SIG-M5 treated with dmso at 0.1 percent for 504 hours (cell line): ENCODE measurements at regions not wholly inside any gene's neighbourhood (a gene's known extent, or its start where the extent isn't known, plus 50 kb on each side); places are given as distances from the start of the nearest gene placed in this dataset.

Source experiments
- DNase-seq: peaks from one replicate; lab custom pipeline; 2025; ENCODE audit not compliant: unreplicated experiment; lab: John Stamatoyannopoulos, UW

- no peak for DNase-seq
Measured at GRCh38 chr2:12274591-12274990, 442.1 kb upstream of the TRIB2 start.

- DNase-seq, result no peak
Measured at GRCh38 chr2:12277241-12278034, 439.3 kb upstream of the TRIB2 start.

- DNase-seq, result no peak
Measured at GRCh38 chr2:12278217-12278750, 438.5 kb upstream of the TRIB2 start.

GRCh38 chr2:12282780-12283695 lies 433.7 kb upstream of the TRIB2 start:
- DNase-seq, result no peak

- no peak for DNase-seq
Measured at GRCh38 chr2:12284037-12284436, 432.7 kb upstream of the TRIB2 start.

- no peak for DNase-seq
Measured at GRCh38 chr2:12284487-12284886, 432.2 kb upstream of the TRIB2 start.

GRCh38 chr2:12286347-12286746 lies 430.4 kb upstream of the TRIB2 start:
- DNase-seq, result no peak

- no peak for DNase-seq
Measured at GRCh38 chr2:12287220-12287751, 429.4 kb upstream of the TRIB2 start.

GRCh38 chr2:12288048-12288447 lies 428.7 kb upstream of the TRIB2 start:
- no peak for DNase-seq

GRCh38 chr2:12289120-12289802 lies 427.5 kb upstream of the TRIB2 start:
- no peak for DNase-seq

GRCh38 chr2:12291303-12291702 lies 425.4 kb upstream of the TRIB2 start:
- no peak for DNase-seq

- DNase-seq, result no peak
Measured at GRCh38 chr2:12293874-12294273, 422.9 kb upstream of the TRIB2 start.

- DNase-seq, result no peak
Measured at GRCh38 chr2:12295856-12296519, 420.7 kb upstream of the TRIB2 start.

GRCh38 chr2:12296915-12297314 lies 419.8 kb upstream of the TRIB2 start:
- no peak for DNase-seq

GRCh38 chr2:12298352-12298751 lies 418.4 kb upstream of the TRIB2 start:
- DNase-seq, result no peak

GRCh38 chr2:12299431-12299830 lies 417.3 kb upstream of the TRIB2 start:
- no peak for DNase-seq

GRCh38 chr2:12300019-12300602 lies 416.6 kb upstream of the TRIB2 start:
- no peak for DNase-seq

- no peak for DNase-seq
Measured at GRCh38 chr2:12300927-12301326, 415.8 kb upstream of the TRIB2 start.

GRCh38 chr2:12302140-12302539 lies 414.6 kb upstream of the TRIB2 start:
- no peak for DNase-seq

GRCh38 chr2:12302691-12303090 lies 414.0 kb upstream of the TRIB2 start:
- no peak for DNase-seq
